ENCODE measurements at regions not wholly inside any gene's neighbourhood (a gene's known extent, or its start where the extent isn't known, plus 50 kb on each side); places are given as distances from the start of the nearest gene placed in this dataset.

DNA sequence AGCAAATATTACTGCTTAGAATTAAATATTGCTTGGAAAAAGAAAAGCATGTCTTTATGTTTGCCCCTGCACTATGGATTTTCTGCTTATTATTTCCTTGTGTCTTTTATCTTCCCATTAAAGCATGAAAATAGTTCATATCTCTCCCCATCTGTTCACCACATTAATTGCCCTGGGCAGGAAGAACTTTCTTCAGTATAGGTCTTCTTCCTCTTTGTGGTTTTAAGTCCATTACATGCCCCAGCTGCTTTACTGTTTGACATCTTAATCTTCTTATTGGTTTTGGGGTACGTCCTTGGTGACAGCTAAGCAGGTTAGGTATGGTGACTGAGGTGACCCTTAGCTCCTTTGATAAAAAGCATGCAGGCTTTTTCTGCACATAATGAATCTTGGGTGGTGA lies 157.3 kb downstream of the AASDH start:
- Histone ChIP-seq H3K36me3 (ENCODE audit: control insufficient read depth, insufficient read depth, low read length) (no peaks in the 10 kb centered on the region), H3K4me3 (ENCODE audit: low read depth, low read length) (no peak overlapping the region), H3K27me3 (ENCODE audit: control insufficient read depth, insufficient read depth, low read length) (no peaks in the 10 kb centered on the region)
- no peak for DNase-seq (ENCODE audit: low read depth)
- TF ChIP-seq, protein P1, sequence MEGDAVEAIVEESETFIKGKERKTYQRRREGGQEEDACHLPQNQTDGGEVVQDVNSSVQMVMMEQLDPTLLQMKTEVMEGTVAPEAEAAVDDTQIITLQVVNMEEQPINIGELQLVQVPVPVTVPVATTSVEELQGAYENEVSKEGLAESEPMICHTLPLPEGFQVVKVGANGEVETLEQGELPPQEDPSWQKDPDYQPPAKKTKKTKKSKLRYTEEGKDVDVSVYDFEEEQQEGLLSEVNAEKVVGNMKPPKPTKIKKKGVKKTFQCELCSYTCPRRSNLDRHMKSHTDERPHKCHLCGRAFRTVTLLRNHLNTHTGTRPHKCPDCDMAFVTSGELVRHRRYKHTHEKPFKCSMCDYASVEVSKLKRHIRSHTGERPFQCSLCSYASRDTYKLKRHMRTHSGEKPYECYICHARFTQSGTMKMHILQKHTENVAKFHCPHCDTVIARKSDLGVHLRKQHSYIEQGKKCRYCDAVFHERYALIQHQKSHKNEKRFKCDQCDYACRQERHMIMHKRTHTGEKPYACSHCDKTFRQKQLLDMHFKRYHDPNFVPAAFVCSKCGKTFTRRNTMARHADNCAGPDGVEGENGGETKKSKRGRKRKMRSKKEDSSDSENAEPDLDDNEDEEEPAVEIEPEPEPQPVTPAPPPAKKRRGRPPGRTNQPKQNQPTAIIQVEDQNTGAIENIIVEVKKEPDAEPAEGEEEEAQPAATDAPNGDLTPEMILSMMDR (IDR thresholded peaks at IDR 0.05; ENCODE audit: insufficient read depth, low read length, severe bottlenecking): no peak
- no peak for FAIRE-seq

DNA sequence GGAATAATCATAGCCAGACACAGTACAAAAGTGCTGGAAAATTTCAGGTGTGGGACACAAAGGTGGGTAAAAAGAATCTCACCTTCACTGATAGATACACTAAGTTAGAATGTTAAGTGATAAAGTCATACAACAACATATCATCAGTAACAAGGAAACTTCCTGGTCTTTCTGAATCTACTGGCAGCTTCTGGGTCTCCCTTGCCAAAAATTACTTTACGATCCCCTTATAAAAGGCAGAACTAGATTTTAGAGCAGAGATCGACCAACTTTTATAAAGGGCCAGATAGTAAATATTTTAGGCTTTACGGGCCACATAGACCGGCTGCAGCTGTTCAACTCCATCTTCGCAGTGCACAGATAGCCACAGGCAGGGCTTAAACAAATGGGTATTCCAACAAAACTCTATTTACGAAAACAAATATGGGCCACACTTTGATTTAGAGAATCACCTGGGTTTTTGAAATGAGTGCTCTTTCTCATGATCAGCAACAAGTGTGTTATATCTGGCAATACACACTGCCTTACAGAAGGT lies 159.9 kb downstream of the AASDH start:
- Histone ChIP-seq H3K36me3 (ENCODE audit: control insufficient read depth, insufficient read depth, low read length) (no peaks in the 10 kb centered on the region), H3K27me3 (ENCODE audit: control insufficient read depth, insufficient read depth, low read length) (no peaks in the 10 kb centered on the region), H3K4me3 (ENCODE audit: low read depth, low read length) (no peak overlapping the region)
- FAIRE-seq: no peak
- no peak for DNase-seq (ENCODE audit: low read depth)
- TF ChIP-seq, protein P1 (IDR thresholded peaks at IDR 0.05; ENCODE audit: insufficient read depth, low read length, severe bottlenecking): no peak

DNA sequence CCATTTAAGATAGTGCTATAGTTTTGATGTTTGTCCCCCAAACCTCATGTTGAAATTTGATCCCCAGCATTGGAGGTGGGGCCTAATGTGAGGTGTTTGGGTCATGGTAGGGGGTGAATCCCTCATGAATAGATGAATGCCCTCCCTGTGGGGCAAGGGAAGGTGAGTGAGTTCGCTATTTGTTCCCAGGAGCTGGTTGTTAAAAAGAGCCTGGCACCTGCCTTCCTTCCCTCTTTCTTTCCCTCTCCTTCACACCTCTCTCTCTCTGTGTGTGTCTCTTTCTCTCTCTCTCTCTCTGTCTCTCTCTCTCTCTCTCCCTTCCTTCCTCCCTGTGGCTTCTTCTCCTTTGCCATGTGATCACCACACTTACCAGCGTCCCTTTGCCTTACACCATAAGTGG lies 160.7 kb downstream of the AASDH start:
- FAIRE-seq (no peak), DNase-seq (ENCODE audit: low read depth) (no peak)
- no peaks in the 10 kb centered on the region for H3K36me3 ChIP-seq (ENCODE audit: control insufficient read depth, insufficient read depth, low read length)
- no peak overlapping the region for H3K4me3 ChIP-seq (ENCODE audit: low read depth, low read length)
- TF ChIP-seq, protein P1 (IDR thresholded peaks at IDR 0.05; ENCODE audit: insufficient read depth, low read length, severe bottlenecking): no peak
- no peaks in the 10 kb centered on the region for H3K27me3 ChIP-seq (ENCODE audit: control insufficient read depth, insufficient read depth, low read length)

DNA sequence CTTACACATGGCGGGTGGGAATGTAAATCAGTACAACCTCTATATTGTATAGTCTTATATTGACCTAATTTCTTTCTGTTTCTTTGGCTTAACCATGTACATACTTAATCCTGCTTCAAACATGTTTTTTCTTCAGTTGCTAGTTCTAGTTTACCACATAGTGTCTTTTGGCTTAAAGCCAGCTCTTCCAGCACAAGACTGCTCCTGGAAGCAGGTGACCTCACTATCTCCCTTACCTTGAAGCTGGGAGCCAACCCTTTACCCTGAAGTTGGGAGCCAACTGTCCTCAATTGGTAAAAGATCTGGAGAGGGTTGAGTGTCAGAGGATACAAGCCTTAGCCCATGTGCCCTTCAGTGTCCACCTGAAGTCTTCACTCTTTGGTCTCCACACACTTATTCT lies 162.7 kb downstream of the AASDH start:
- FAIRE-seq: no peak
- H3K4me3 ChIP-seq (ENCODE audit: low read depth, low read length): no peak overlapping the region
- H3K36me3 ChIP-seq (ENCODE audit: control insufficient read depth, insufficient read depth, low read length): no peaks in the 10 kb centered on the region
- DNase-seq (ENCODE audit: low read depth): no peak
- H3K27me3 ChIP-seq (ENCODE audit: control insufficient read depth, insufficient read depth, low read length): no peaks in the 10 kb centered on the region
- TF ChIP-seq, protein P1 (IDR thresholded peaks at IDR 0.05; ENCODE audit: insufficient read depth, low read length, severe bottlenecking): no peak

DNA sequence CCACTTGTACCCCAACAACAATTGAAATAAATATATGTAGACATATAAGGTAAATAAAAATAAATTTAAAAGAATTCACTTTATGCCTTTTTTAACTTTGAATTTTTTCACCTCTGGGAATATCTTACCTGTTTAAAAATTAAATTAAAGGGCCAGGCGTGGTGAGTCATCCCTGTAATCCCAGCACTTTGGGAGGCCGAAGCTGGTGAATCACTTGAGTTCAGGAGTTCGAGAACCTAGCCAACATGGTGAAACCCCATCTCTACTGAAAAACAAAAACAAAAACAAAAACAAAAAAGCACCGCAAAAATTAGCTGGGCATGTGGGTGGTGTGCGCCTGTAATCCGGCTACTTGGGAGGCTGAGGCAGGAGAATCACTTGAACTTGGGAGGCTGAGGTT lies 164.8 kb downstream of the AASDH start:
- TF ChIP-seq, protein P1 (IDR thresholded peaks at IDR 0.05; ENCODE audit: insufficient read depth, low read length, severe bottlenecking): no peak
- H3K36me3 ChIP-seq (ENCODE audit: control insufficient read depth, insufficient read depth, low read length): no peaks in the 10 kb centered on the region
- FAIRE-seq (no peak), DNase-seq (ENCODE audit: low read depth) (peak; percentile 17)
- H3K4me3 ChIP-seq (ENCODE audit: low read depth, low read length): no peak overlapping the region
- H3K27me3 ChIP-seq (ENCODE audit: control insufficient read depth, insufficient read depth, low read length): no peaks in the 10 kb centered on the region

DNA sequence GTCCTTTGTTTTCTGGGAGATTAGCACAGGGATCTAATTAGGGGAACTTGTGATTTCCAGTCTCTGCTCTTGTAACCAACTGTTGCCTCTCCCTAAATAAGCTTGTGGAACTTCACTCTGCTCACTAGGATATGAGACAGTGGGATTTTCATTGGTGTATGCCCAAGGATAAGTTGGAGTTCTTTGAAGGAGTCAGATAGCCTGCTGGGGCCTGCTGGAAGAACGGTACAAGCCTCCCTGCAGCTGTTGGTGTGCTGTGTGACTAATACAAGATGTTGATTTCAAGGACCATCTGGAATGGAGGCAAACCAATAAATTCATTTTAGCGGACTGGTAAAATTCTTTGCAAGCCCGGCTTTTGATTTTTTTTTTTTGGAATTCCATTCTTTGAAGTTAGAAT lies 167.0 kb downstream of the AASDH start:
- no peaks in the 10 kb centered on the region for H3K27me3 ChIP-seq (ENCODE audit: control insufficient read depth, insufficient read depth, low read length)
- H3K36me3 ChIP-seq (ENCODE audit: control insufficient read depth, insufficient read depth, low read length): no peaks in the 10 kb centered on the region
- FAIRE-seq (no peak), DNase-seq (ENCODE audit: low read depth) (no peak)
- H3K4me3 ChIP-seq (ENCODE audit: low read depth, low read length): no peak overlapping the region
- TF ChIP-seq, protein P1 (IDR thresholded peaks at IDR 0.05; ENCODE audit: insufficient read depth, low read length, severe bottlenecking): no peak
